Neural cell (in vitro differentiated cells): ENCODE measurements at regions not wholly inside any gene's neighbourhood (a gene's known extent, or its start where the extent isn't known, plus 50 kb on each side); places are given as distances from the start of the nearest gene placed in this dataset.
"Not testable (repeated sequence)": the region's sequence is repeated elsewhere in the genome, so short reads cannot be mapped to it uniquely, and the experiment has no call there.

Experiments
- H2AFZ ChIP-seq: fragments of 200-600, 300-800 bp; sonication (generic), shearing (Covaris generic); 2 replicates; pipeline ENCODE4 v1.6.0; 2014; ENCODE audit warnings: low read depth, mild to moderate bottlenecking, antibody characterized with exemption, low read length, moderate library complexity
- H3F3A ChIP-seq: fragments of 200-600 bp; shearing (Covaris generic); 2 replicates; pipeline ENCODE4 v1.6.1; 2016; ENCODE audit warnings: mild to moderate bottlenecking, moderate library complexity, mixed read lengths, antibody characterized with exemption, low read length; ENCODE audit not compliant: insufficient read depth, poor library complexity, severe bottlenecking
- H3K27ac ChIP-seq: fragments of 200-600, 300-800 bp; sonication (generic), shearing (Covaris generic); 2 replicates; pipeline ENCODE4 v1.5.1; 2014; ENCODE audit warnings: mild to moderate bottlenecking, low read length, moderate library complexity
- H3K27me3 ChIP-seq: fragments of 300-800, 200-600 bp; sonication (generic), shearing (Covaris generic); 2 replicates; pipeline ENCODE4 v1.6.0; 2014; ENCODE audit warnings: mild to moderate bottlenecking, low read depth, low read length, moderate library complexity; ENCODE audit not compliant: insufficient read depth
- H3K36me3 ChIP-seq: fragments of 300-800, 200-600 bp; sonication (generic), shearing (Covaris generic); 2 replicates; pipeline ENCODE4 v1.5.1; 2014; ENCODE audit warnings: mild to moderate bottlenecking, antibody characterized with exemption, low read length, moderate library complexity; ENCODE audit not compliant: insufficient read depth
- H3K4me2 ChIP-seq: fragments of 300-800, 200-600 bp; sonication (generic), shearing (Covaris generic); 2 replicates; pipeline ENCODE4 v1.6.0; 2014; ENCODE audit warnings: mild to moderate bottlenecking, low read length
- H3K4me3 ChIP-seq: fragments of 300-800, 200-600 bp; sonication (generic), shearing (Covaris generic); 2 replicates; pipeline ENCODE4 v1.5.1; 2014; ENCODE audit warnings: mild to moderate bottlenecking, low read length, moderate library complexity
- H3K79me2 ChIP-seq: fragments of 200-600 bp; shearing (Covaris generic); replicated peaks from 2 replicates; pipeline ENCODE4 v1.6.0; 2014; ENCODE audit warnings: mild to moderate bottlenecking, low read length, moderate library complexity; ENCODE audit not compliant: insufficient read depth
- H3K9ac ChIP-seq: fragments of 300-800, 200-600 bp; sonication (generic), shearing (Covaris generic); 2 replicates; pipeline ENCODE4 v1.6.1; 2016; ENCODE audit warnings: mild to moderate bottlenecking, low read length, mixed read lengths
- H3K9me2 ChIP-seq: fragments of 200-600 bp; shearing (Covaris generic); 2 replicates; pipeline ENCODE4 v1.6.1; 2016; ENCODE audit warnings: mild to moderate bottlenecking, low read length, mixed read lengths; ENCODE audit not compliant: insufficient read depth
- H3K9me3 ChIP-seq: fragments of 200-600, 300-800 bp; sonication (generic), shearing (Covaris generic); 2 replicates; pipeline ENCODE4 v1.6.1; 2016; ENCODE audit warnings: mild to moderate bottlenecking, mixed run types, low read length, moderate library complexity, mixed read lengths
- H4K20me1 ChIP-seq: fragments of 200-600 bp; shearing (Covaris generic); 2 replicates; pipeline ENCODE4 v1.6.1; 2016; ENCODE audit warnings: mild to moderate bottlenecking, mixed run types; ENCODE audit not compliant: insufficient read depth
- EP300 ChIP-seq: fragments of 450-650 bp; conservative IDR thresholded peaks from 2 replicates; pipeline ENCODE4 v1.6.1; 2014; ENCODE audit warnings: antibody characterized with exemption, mild to moderate bottlenecking, moderate library complexity; ENCODE audit not compliant: poor library complexity, severe bottlenecking
- EZH2 ChIP-seq: fragments of 200-600, 300-800 bp; shearing (Covaris generic), sonication (generic); IDR thresholded peaks from 2 replicates; pipeline ENCODE4 v1.6.1; 2014; ENCODE audit warnings: antibody characterized with exemption, low read length, borderline replicate concordance, mild to moderate bottlenecking; ENCODE audit not compliant: insufficient read depth, poor library complexity, severe bottlenecking
- MXI1 ChIP-seq: fragments of 450-650 bp; conservative IDR thresholded peaks from 2 replicates; pipeline ENCODE4 v1.6.1; 2014; ENCODE audit warnings: antibody characterized with exemption, mild to moderate bottlenecking; ENCODE audit not compliant: poor library complexity, severe bottlenecking
- POLR2AphosphoS5 ChIP-seq: IDR thresholded peaks from 2 replicates; pipeline ENCODE4 v1.6.1; 2012
- RAD21 ChIP-seq: fragments of 450-650 bp; conservative IDR thresholded peaks from 2 replicates; pipeline ENCODE4 v1.6.1; 2014; ENCODE audit warnings: antibody characterized with exemption, mild to moderate bottlenecking, moderate library complexity
- SMC3 ChIP-seq: fragments of 450-650 bp; conservative IDR thresholded peaks from 2 replicates; pipeline ENCODE4 v1.6.1; 2014; ENCODE audit warnings: antibody characterized with exemption, mild to moderate bottlenecking, moderate library complexity; ENCODE audit not compliant: poor library complexity
- TAF1 ChIP-seq: IDR thresholded peaks from 2 replicates; pipeline ENCODE4 v1.6.1; 2012; ENCODE audit warnings: low read depth
- TF ChIP-seq, protein P1 (sequence below): IDR thresholded peaks from 2 replicates; pipeline ENCODE4 v1.6.1; 2012; ENCODE audit warnings: borderline replicate concordance
- TF ChIP-seq, protein P2 (sequence below): fragments of 450-650 bp; IDR thresholded peaks from 2 replicates; pipeline ENCODE4 v1.5.1; 2014; ENCODE audit warnings: antibody characterized with exemption, mild to moderate bottlenecking, moderate library complexity; ENCODE audit not compliant: poor library complexity, severe bottlenecking

DNA sequence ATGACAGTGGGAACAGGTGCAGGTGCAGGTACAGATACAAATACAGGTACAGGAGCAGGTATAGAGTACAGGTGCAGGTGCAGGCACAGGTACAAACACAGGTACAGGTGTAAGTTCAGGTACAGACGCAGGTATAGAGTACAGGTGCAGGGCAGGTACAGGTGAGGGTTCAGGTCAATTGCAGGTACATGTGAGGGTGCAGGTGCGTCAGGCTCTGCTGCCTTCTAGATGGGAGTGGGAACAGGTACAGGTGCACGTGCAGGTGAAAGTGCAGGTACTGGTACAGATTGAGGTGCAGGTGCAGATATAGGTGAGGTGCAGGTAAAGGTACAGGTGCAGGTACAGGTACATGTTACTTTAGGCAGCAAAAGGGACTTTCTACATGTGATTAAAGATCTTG, 85.7 kb downstream of the CRLF2 start:
- Histone ChIP-seq H3K27me3 (no peaks in the 10 kb centered on the region), H3K9me3 (no peaks in the 10 kb centered on the region), H4K20me1 (no peaks in the 10 kb centered on the region), H3K4me2 (no peak overlapping the region), H3K79me2 (no peaks in the 10 kb centered on the region), H2AFZ (no peak overlapping the region), H3K9ac (no peak overlapping the region), H3K36me3 (no peaks in the 10 kb centered on the region), H3K9me2 (no peaks in the 10 kb centered on the region), H3F3A (no peaks in the 10 kb centered on the region), H3K27ac (no peak overlapping the region), H3K4me3 (no peak overlapping the region)
- TF ChIP-seq RAD21 (no peak), TAF1 (no peak), SMC3 (no peak), POLR2AphosphoS5 (no peak), EP300 (no peak), MXI1 (no peak), EZH2 (no peak)
- TF ChIP-seq, protein P1, sequence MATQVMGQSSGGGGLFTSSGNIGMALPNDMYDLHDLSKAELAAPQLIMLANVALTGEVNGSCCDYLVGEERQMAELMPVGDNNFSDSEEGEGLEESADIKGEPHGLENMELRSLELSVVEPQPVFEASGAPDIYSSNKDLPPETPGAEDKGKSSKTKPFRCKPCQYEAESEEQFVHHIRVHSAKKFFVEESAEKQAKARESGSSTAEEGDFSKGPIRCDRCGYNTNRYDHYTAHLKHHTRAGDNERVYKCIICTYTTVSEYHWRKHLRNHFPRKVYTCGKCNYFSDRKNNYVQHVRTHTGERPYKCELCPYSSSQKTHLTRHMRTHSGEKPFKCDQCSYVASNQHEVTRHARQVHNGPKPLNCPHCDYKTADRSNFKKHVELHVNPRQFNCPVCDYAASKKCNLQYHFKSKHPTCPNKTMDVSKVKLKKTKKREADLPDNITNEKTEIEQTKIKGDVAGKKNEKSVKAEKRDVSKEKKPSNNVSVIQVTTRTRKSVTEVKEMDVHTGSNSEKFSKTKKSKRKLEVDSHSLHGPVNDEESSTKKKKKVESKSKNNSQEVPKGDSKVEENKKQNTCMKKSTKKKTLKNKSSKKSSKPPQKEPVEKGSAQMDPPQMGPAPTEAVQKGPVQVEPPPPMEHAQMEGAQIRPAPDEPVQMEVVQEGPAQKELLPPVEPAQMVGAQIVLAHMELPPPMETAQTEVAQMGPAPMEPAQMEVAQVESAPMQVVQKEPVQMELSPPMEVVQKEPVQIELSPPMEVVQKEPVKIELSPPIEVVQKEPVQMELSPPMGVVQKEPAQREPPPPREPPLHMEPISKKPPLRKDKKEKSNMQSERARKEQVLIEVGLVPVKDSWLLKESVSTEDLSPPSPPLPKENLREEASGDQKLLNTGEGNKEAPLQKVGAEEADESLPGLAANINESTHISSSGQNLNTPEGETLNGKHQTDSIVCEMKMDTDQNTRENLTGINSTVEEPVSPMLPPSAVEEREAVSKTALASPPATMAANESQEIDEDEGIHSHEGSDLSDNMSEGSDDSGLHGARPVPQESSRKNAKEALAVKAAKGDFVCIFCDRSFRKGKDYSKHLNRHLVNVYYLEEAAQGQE: no peak
- TF ChIP-seq, protein P2, sequence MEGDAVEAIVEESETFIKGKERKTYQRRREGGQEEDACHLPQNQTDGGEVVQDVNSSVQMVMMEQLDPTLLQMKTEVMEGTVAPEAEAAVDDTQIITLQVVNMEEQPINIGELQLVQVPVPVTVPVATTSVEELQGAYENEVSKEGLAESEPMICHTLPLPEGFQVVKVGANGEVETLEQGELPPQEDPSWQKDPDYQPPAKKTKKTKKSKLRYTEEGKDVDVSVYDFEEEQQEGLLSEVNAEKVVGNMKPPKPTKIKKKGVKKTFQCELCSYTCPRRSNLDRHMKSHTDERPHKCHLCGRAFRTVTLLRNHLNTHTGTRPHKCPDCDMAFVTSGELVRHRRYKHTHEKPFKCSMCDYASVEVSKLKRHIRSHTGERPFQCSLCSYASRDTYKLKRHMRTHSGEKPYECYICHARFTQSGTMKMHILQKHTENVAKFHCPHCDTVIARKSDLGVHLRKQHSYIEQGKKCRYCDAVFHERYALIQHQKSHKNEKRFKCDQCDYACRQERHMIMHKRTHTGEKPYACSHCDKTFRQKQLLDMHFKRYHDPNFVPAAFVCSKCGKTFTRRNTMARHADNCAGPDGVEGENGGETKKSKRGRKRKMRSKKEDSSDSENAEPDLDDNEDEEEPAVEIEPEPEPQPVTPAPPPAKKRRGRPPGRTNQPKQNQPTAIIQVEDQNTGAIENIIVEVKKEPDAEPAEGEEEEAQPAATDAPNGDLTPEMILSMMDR: no peak

DNA sequence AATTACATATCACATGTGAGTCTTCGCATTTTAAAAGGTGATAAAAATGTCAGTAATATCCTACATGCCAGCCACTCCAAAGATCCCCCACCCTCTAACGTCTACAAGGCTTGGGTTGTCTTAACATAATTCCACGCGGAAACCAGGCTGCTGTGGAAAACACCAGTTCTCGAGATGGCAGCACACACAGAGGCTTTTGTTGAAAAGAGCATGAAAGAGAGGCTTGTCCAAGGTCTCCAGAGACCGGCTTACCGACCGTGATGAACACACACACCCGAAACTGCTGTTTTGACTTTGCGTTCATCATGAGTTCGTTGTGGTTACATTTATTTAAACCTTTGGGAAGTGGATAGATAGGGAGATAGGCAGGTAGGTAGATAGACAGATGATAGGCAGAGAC, 87.9 kb downstream of the CRLF2 start:
- Histone ChIP-seq H3K36me3 (no peaks in the 10 kb centered on the region), H4K20me1 (no peaks in the 10 kb centered on the region), H3F3A (no peaks in the 10 kb centered on the region), H3K4me2 (no peak overlapping the region), H3K9me2 (no peaks in the 10 kb centered on the region), H3K79me2 (no peaks in the 10 kb centered on the region), H3K9me3 (no peaks in the 10 kb centered on the region), H3K27ac (no peak overlapping the region), H3K4me3 (no peak overlapping the region), H3K9ac (no peak overlapping the region), H3K27me3 (no peaks in the 10 kb centered on the region), H2AFZ (no peak overlapping the region)
- TF ChIP-seq EZH2 (no peak), EP300 (no peak), POLR2AphosphoS5 (no peak), TAF1 (no peak), RAD21 (no peak), MXI1 (no peak), SMC3 (no peak)
- TF ChIP-seq, protein P1: no peak
- TF ChIP-seq, protein P2: no peak

DNA sequence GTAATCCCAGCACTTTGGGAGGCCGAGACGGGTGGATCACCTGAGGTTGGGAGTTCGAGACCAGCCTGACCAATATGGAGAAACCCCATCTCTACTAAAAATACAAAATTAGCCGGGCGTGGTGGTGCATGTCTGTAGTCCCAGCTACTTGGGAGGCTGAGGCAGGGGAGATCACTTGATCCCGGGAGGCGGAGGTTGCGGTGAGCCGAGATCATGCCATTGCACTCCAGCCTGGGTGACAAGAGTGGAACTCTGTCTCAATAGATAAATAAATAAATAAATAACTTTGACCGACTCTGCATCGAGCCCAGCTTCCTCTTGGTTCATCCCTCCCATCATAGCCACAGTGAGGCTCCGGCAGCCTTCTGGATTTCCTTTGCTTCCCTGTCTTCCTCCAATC, 89.6 kb downstream of the CRLF2 start:
- H3K27me3 ChIP-seq: not testable (repeated sequence)

More for the DNA sequence above, 89.6 kb downstream of the CRLF2 start:
- H3K9me2 ChIP-seq, H3K36me3 ChIP-seq, H3K4me2 ChIP-seq, H3F3A ChIP-seq, H3K79me2 ChIP-seq, H4K20me1 ChIP-seq, H2AFZ ChIP-seq, H3K27ac ChIP-seq, H3K4me3 ChIP-seq, H3K9me3 ChIP-seq, H3K9ac ChIP-seq: not testable (repeated sequence)
